Stomach (tissue), 8 donors: ENCODE measurements at regions not wholly inside any gene's neighbourhood (a gene's known extent, or its start where the extent isn't known, plus 50 kb on each side); places are given as distances from the start of the nearest gene placed in this dataset.

ENCODE experiments used
- DNase-seq, 2 donors: peaks; one replicate each; pipeline versions ENCODE4 v3.0.0 to v3.0.0-alpha.2; 2013 to 2019
- H3K27ac ChIP-seq, 5 donors: fragments of 200-600 bp in 4 of 5; sonication (generic) in 4 of 5; one replicate each; pipeline ENCODE4 v1.5.1; 2013 to 2019; ENCODE audit warnings: mild to moderate bottlenecking in 1 of 5, moderate library complexity in 1 of 5
- H3K27me3 ChIP-seq, 3 donors: fragments of 200-600 bp; sonication (generic); one replicate each; pipeline ENCODE4 v1.5.1; 2017 to 2019; ENCODE audit warnings: mixed run types in 1 of 3
- H3K36me3 ChIP-seq, 4 donors: fragments of 200-600 bp; sonication (generic); 1 replicate in 3 of 4; 2 replicates in 1 of 4; pipeline ENCODE4 v1.5.1; 2016 to 2019
- H3K4me1 ChIP-seq, 4 donors: fragments of 200-600 bp; sonication (generic); one replicate each; pipeline ENCODE4 v1.5.1; 2016 to 2019
- H3K4me3 ChIP-seq, 4 donors: fragments of 200-600 bp; sonication (generic) in 3 of 4; one replicate each; pipeline ENCODE4 v1.5.1; 2016 to 2019; ENCODE audit warnings: mild to moderate bottlenecking in 1 of 4
- H3K9me3 ChIP-seq, 4 donors: fragments of 200-600 bp; sonication (generic); one replicate each; pipeline ENCODE4 v1.5.1; 2016 to 2019
- CTCF ChIP-seq, 7 experiments: fragments of 450-650 bp in 4 of 7; fragments of 200-600 bp in 3 of 7; sonication (generic) in 3 of 7; IDR thresholded peaks; one replicate each; pipeline ENCODE4 v1.5.1; 2016 to 2019; ENCODE audit warnings: antibody characterized with exemption in 7 of 7, control low read depth in 2 of 7, mild to moderate bottlenecking in 1 of 7
- EP300 ChIP-seq: sonication (generic); formaldehyde crosslinking; IDR thresholded peaks from one replicate; pipeline ENCODE4 v1.6.1; 2017; ENCODE audit warnings: antibody characterized with exemption
- POLR2A ChIP-seq, 4 donors: fragments of 450-650 bp; IDR thresholded peaks; one replicate each; pipeline ENCODE4 v1.6.1; 2016; ENCODE audit warnings: antibody characterized with exemption in 4 of 4, control low read depth in 2 of 4, mild to moderate bottlenecking in 1 of 4, moderate library complexity in 1 of 4
- POLR2AphosphoS5 ChIP-seq, 3 donors: sonication (generic); formaldehyde crosslinking; IDR thresholded peaks; one replicate each; pipeline ENCODE4 v1.6.1; 2016; ENCODE audit warnings: antibody characterized with exemption in 3 of 3
- WGBS, 5 donors: extraction: QIAGEN DNeasy Blood & Tissue Kit in 3 of 5; methylation state at CpG; one replicate each; pipeline versions ENCODE4 v1.1.5 to v1.1.7; 2013 to 2018; 5-methylcytosine and 5-hydroxymethylcytosine counted together
- intact Hi-C: fragments of 100-400 bp; cut with DNase I; formaldehyde crosslinking; loops from one replicate; pipeline ENCODE4 v1.15.1; 2023; ENCODE audit warnings: low total_unique reads
- donor health status: healthy with polysubstance abuse.
- donor health status: Bipolar disorder and iron deficiency.
- donor health status: healthy.

- DNase-seq: no peak
- Histone ChIP-seq H3K4me1 (no peaks in the 10 kb centered on the region), H3K27me3 (no peaks in the 10 kb centered on the region), H3K4me3 (no peak overlapping the region), H3K9me3 (no peaks in the 10 kb centered on the region), H3K36me3 (no peaks in the 10 kb centered on the region), H3K27ac (no peak overlapping the region)
- no peak for TF ChIP-seq CTCF (IDR thresholded peaks at IDR 0.05)
- no peak for TF ChIP-seq POLR2AphosphoS5 (IDR thresholded peaks at IDR 0.05)
- TF ChIP-seq EP300: no peak
- no peak for TF ChIP-seq POLR2A (IDR thresholded peaks at IDR 0.05)
- WGBS, 5 donors: 79 to 88% (median 84%) methylated on average over 10 of the region's 10 CpGs
- intact Hi-C loops: no loop called here
Measured at GRCh38 chr1:188906921-188907641, 1570.6 kb downstream of the BRINP3 start.

GRCh38 chr1:188930382-188930781, 1547.3 kb downstream of the BRINP3 start:
- Histone ChIP-seq H3K4me3 (no peak overlapping the region), H3K36me3 (no peaks in the 10 kb centered on the region), H3K27ac (no peak overlapping the region), H3K4me1 (no peaks in the 10 kb centered on the region), H3K27me3 (no peaks in the 10 kb centered on the region), H3K9me3 (no peaks in the 10 kb centered on the region)
- no peak for TF ChIP-seq POLR2AphosphoS5 (IDR thresholded peaks at IDR 0.05)
- no peak for TF ChIP-seq CTCF (IDR thresholded peaks at IDR 0.05)
- TF ChIP-seq POLR2A (IDR thresholded peaks at IDR 0.05): no peak
- TF ChIP-seq EP300: no peak
- intact Hi-C loops: no loop called here
- DNase-seq: no peak
- 73 to 89% (median 83%) methylated on average over 3 of the region's 3 CpGs for WGBS, 5 donors

- no peak for DNase-seq
- Histone ChIP-seq H3K4me3 (no peak overlapping the region), H3K27me3 (no peaks in the 10 kb centered on the region), H3K27ac (no peak overlapping the region), H3K4me1 (no peaks in the 10 kb centered on the region), H3K9me3 (no peaks in the 10 kb centered on the region), H3K36me3 (no peaks in the 10 kb centered on the region)
- WGBS, 5 donors: 58 to 88% (median 88%) methylated on average over 1 of the region's 1 CpG
- no peak for TF ChIP-seq CTCF (IDR thresholded peaks at IDR 0.05)
- no peak for TF ChIP-seq EP300
- TF ChIP-seq POLR2AphosphoS5 (IDR thresholded peaks at IDR 0.05): no peak
- no peak for TF ChIP-seq POLR2A (IDR thresholded peaks at IDR 0.05)
- intact Hi-C loops: no loop called here
Measured at GRCh38 chr1:188931506-188931905, 1546.2 kb downstream of the BRINP3 start.

GRCh38 chr1:188937965-188938551, 1539.6 kb downstream of the BRINP3 start:
- H3K9me3 ChIP-seq: no peaks in the 10 kb centered on the region
- no peaks in the 10 kb centered on the region for H3K36me3 ChIP-seq
- no peak overlapping the region for H3K27ac ChIP-seq
- H3K4me3 ChIP-seq: no peak overlapping the region
- H3K4me1 ChIP-seq: no peaks in the 10 kb centered on the region
- WGBS, 5 donors: 24 to 37% (median 29%) methylated on average over 4 of the region's 4 CpGs
- no peak for DNase-seq
- H3K27me3 ChIP-seq: no peaks in the 10 kb centered on the region
- TF ChIP-seq POLR2AphosphoS5 (IDR thresholded peaks at IDR 0.05) (no peak), POLR2A (IDR thresholded peaks at IDR 0.05) (no peak), EP300 (no peak), CTCF (IDR thresholded peaks at IDR 0.05) (no peak)
- intact Hi-C loops: no loop called here
